Endothelial cell of umbilical vein (primary cell): ENCODE measurements at regions not wholly inside any gene's neighbourhood (a gene's known extent, or its start where the extent isn't known, plus 50 kb on each side); places are given as distances from the start of the nearest gene placed in this dataset.

Source experiments
- BruUV-seq: library from RNA; stranded (reverse); fragments of 400-500 nt; replicated peaks from 2 replicates; lab custom pipeline; 2021; lab: Mats Ljungman, UMichigan
- CTCF ChIA-PET: fragments of 300-600, 350-600 bp; sonication (Branson Sonifier 250); formaldehyde crosslinking; loops from one replicate; lab custom pipeline; 2021; ENCODE audit warnings: antibody characterized with exemption, inconsistent platforms; lab: Charles Lee
- POLR2A ChIA-PET: fragments of 300-600, 350-600 bp; sonication (Branson Sonifier 250); formaldehyde crosslinking; loops from one replicate; lab custom pipeline; 2021; ENCODE audit warnings: antibody characterized with exemption, inconsistent platforms; lab: Charles Lee
- DNase-seq: peaks from one replicate; pipeline ENCODE4 v3.0.0-alpha.2; 2011; ENCODE audit warnings: low read depth, low spot score
- FAIRE-seq: peaks from 2 replicates; lab custom pipeline; 2011; peaks lifted over from hg19 to GRCh38; lab: Jason Lieb, UNC
- H2AFZ ChIP-seq: 2 replicates; pipeline ENCODE4 v1.6.0; 2012; ENCODE audit warnings: low read depth, low read length, control low read depth, inconsistent platforms
- H3K27ac ChIP-seq: 2 replicates; pipeline ENCODE4 v1.5.1; 2011; ENCODE audit warnings: low read depth, mild to moderate bottlenecking, control low read depth, low read length, moderate library complexity; ENCODE audit not compliant: insufficient read depth
- H3K27me3 ChIP-seq, 2 experiments: 2 replicates each; pipeline versions ENCODE4 v1.6.0 to v1.6.1; 2011; ENCODE audit warnings: low read length in 2 of 2, mixed read lengths in 1 of 2; ENCODE audit not compliant: control insufficient read depth in 2 of 2, insufficient read depth in 2 of 2
- H3K36me3 ChIP-seq, 2 experiments: 2 replicates in 1 of 2; 3 replicates in 1 of 2; pipeline ENCODE4 v1.5.1; 2011; ENCODE audit warnings: low read length in 2 of 2, mild to moderate bottlenecking in 1 of 2, moderate library complexity in 1 of 2; ENCODE audit not compliant: control insufficient read depth in 2 of 2, insufficient read depth in 2 of 2; ENCODE audit errors: extremely low read depth in 1 of 2
- H3K4me1 ChIP-seq: 3 replicates; pipeline ENCODE4 v1.5.1; 2011; ENCODE audit warnings: mild to moderate bottlenecking, low read length; ENCODE audit not compliant: control insufficient read depth, insufficient read depth; ENCODE audit errors: extremely low read depth
- H3K4me2 ChIP-seq: 2 replicates; pipeline ENCODE4 v1.6.1; 2011; ENCODE audit warnings: low read length, control low read depth, mixed read lengths; ENCODE audit not compliant: insufficient read depth
- H3K4me3 ChIP-seq, 3 experiments: fragments of 200-600 bp in 1 of 3; sonication (generic), shearing (Covaris generic) in 1 of 3; replicated peaks in 1 of 3; 2 replicates each; pipeline ENCODE4 v1.5.1; 2011 to 2016; ENCODE audit warnings: control low read depth in 3 of 3, low read length in 3 of 3, mild to moderate bottlenecking in 2 of 3, inconsistent platforms in 1 of 3, low read depth in 1 of 3, moderate library complexity in 1 of 3; ENCODE audit not compliant: insufficient read depth in 1 of 3
- H3K79me2 ChIP-seq: 2 replicates; pipeline ENCODE4 v1.6.0; 2012; ENCODE audit warnings: low read length, inconsistent platforms; ENCODE audit not compliant: control insufficient read depth, insufficient read depth
- H3K9ac ChIP-seq: replicated peaks from 2 replicates; pipeline ENCODE3; 2011; ENCODE audit warnings: low read length, control low read depth; ENCODE audit not compliant: insufficient read depth; ENCODE audit errors: extremely low read depth
- H3K9me1 ChIP-seq: replicated peaks from 3 replicates; pipeline ENCODE4 v1.6.0; 2011; ENCODE audit warnings: mild to moderate bottlenecking, low read length; ENCODE audit not compliant: control insufficient read depth, insufficient read depth; ENCODE audit errors: extremely low read depth
- H3K9me3 ChIP-seq: replicated peaks from 2 replicates; pipeline ENCODE4 v1.5.1; 2012; ENCODE audit warnings: low read length, inconsistent platforms; ENCODE audit not compliant: control insufficient read depth, insufficient read depth
- H4K20me1 ChIP-seq: replicated peaks from 2 replicates; pipeline ENCODE3; 2011; ENCODE audit warnings: mild to moderate bottlenecking, low read length; ENCODE audit not compliant: control insufficient read depth, insufficient read depth; ENCODE audit errors: extremely low read depth
- CTCF ChIP-seq, 2 donors: IDR thresholded peaks; 1 replicate in 1 of 2; 2 replicates in 1 of 2; pipeline ENCODE4 v1.5.1; 2011; ENCODE audit warnings: low read length in 2 of 2, mild to moderate bottlenecking in 2 of 2, moderate library complexity in 2 of 2, control low read depth in 1 of 2, inconsistent platforms in 1 of 2, low read depth in 1 of 2; ENCODE audit not compliant: insufficient read depth in 1 of 2; ENCODE audit errors: extremely low read depth in 1 of 2
- EZH2 ChIP-seq: IDR thresholded peaks from 2 replicates; pipeline ENCODE4 v1.6.1; 2012; ENCODE audit warnings: borderline replicate concordance, low read depth, mild to moderate bottlenecking, moderate library complexity, low read length, inconsistent platforms; ENCODE audit not compliant: severe bottlenecking
- FOS ChIP-seq: IDR thresholded peaks from 2 replicates; pipeline ENCODE4 v1.6.1; 2011; ENCODE audit warnings: mild to moderate bottlenecking, low read length, moderate library complexity, borderline replicate concordance; ENCODE audit not compliant: insufficient read depth
- GATA2 ChIP-seq: IDR thresholded peaks from 2 replicates; pipeline ENCODE4 v1.7.0; 2011; ENCODE audit warnings: low read depth, mild to moderate bottlenecking, moderate library complexity, mixed read lengths, low read length; ENCODE audit not compliant: insufficient read length, insufficient read depth
- JUN ChIP-seq: IDR thresholded peaks from 2 replicates; pipeline ENCODE4 v1.6.1; 2011; ENCODE audit warnings: borderline replicate concordance, low read depth; ENCODE audit not compliant: insufficient read length, insufficient read depth
- MAX ChIP-seq: IDR thresholded peaks from 2 replicates; pipeline ENCODE4 v1.6.1; 2011; ENCODE audit not compliant: insufficient read depth, insufficient read length
- MYC ChIP-seq: IDR thresholded peaks from one replicate; pipeline ENCODE4 v1.6.1; 2011; ENCODE audit warnings: mild to moderate bottlenecking, low read depth, low read length
- POLR2A ChIP-seq: IDR thresholded peaks from 2 replicates; pipeline ENCODE4 v1.6.1; 2012; ENCODE audit warnings: low read depth, mild to moderate bottlenecking, control low read depth, low read length
- POLR2AphosphoS5 ChIP-seq: IDR thresholded peaks from 2 replicates; pipeline ENCODE4 v1.6.1; 2012; ENCODE audit warnings: low read depth, mild to moderate bottlenecking, control low read depth, low read length, moderate library complexity; ENCODE audit not compliant: insufficient read depth
- dilution Hi-C: fragments of 300-500 bp; cut with MboI; formaldehyde crosslinking; loops from one replicate; pipeline ENCODE4 v1.15.0; 2019; ENCODE audit warnings: low sequenced_read_pairs; ENCODE audit not compliant: extremely low pct_ligation_motif_present
- intact Hi-C: fragments of 100-400 bp; cut with micrococcal nuclease; formaldehyde crosslinking; loops from one replicate; pipeline ENCODE4 v1.10.0; 2022

- FAIRE-seq (no peak), DNase-seq (no peak)
- Histone ChIP-seq H2AFZ (no peak overlapping the region), H3K27me3 (no peaks in the 10 kb centered on the region), H3K9me1 (no peaks in the 10 kb centered on the region), H3K4me2 (no peak overlapping the region), H3K27ac (no peak overlapping the region), H3K9me3 (no peaks in the 10 kb centered on the region), H3K36me3 (no peaks in the 10 kb centered on the region), H3K79me2 (no peaks in the 10 kb centered on the region), H3K9ac (no peak overlapping the region), H3K4me1 (no peaks in the 10 kb centered on the region), H3K4me3 (no peak overlapping the region), H4K20me1 (no peaks in the 10 kb centered on the region)
- ChIA-PET CTCF (no interaction called here), POLR2A (no interaction called here)
- intact Hi-C loops (no loop called here), dilution Hi-C loops (no loop called here)
- TF ChIP-seq GATA2 = no peak
- no peak for TF ChIP-seq FOS
- TF ChIP-seq POLR2A = no peak
- TF ChIP-seq MAX = no peak
- no peak for TF ChIP-seq JUN
- no peak for TF ChIP-seq CTCF (IDR thresholded peaks at IDR 0.05; ENCODE audit: extremely low read depth in 1 of 2, insufficient read depth in 1 of 2, low read depth in 1 of 2, low read length in 2 of 2)
- no peak for TF ChIP-seq POLR2AphosphoS5
- no peak for TF ChIP-seq EZH2
- TF ChIP-seq MYC = no peak
- BruUV-seq = no TSS peak
Measured at GRCh38 chr12:38469715-38470114, 153.1 kb downstream of the ALG10B start.
